HepG2 (cell line): ENCODE measurements at regions not wholly inside any gene's neighbourhood (a gene's known extent, or its start where the extent isn't known, plus 50 kb on each side); places are given as distances from the start of the nearest gene placed in this dataset.

Source experiments
- ATAC-seq: fragments of 200-7000 bp; cut with Tn5 transposase; 3 replicates; pipeline ENCODE4 v1.9.1; 2020; ENCODE audit warnings: mild to moderate bottlenecking, moderate library complexity
- BruUV-seq: library from RNA; stranded (reverse); fragments of 400-500 nt; replicated peaks from 2 replicates; lab custom pipeline; 2021; lab: Mats Ljungman, UMichigan
- CTCF ChIA-PET: fragments of 300-600 bp; formaldehyde crosslinking; extraction: SDS; loops from one replicate; lab custom pipeline; 2021; ENCODE audit warnings: low total read pairs, inconsistent platforms, low intra/inter-chr PET ratio; lab: Yijun Ruan, JAX
- POLR2A ChIA-PET: fragments of 350-600 bp; sonication (Branson Sonifier 250); formaldehyde crosslinking; loops from one replicate; lab custom pipeline; 2020; ENCODE audit warnings: antibody characterized with exemption, inconsistent platforms; lab: Yijun Ruan, JAX
- DNase-seq: peaks from one replicate; pipeline ENCODE4 v3.0.0-alpha.2; 2015; ENCODE audit warnings: low spot score
- FAIRE-seq: peaks from 3 replicates; lab custom pipeline; 2011; peaks lifted over from hg19 to GRCh38; lab: Jason Lieb, UNC
- H2AFZ ChIP-seq: one replicate; pipeline ENCODE4 v1.6.1; 2011; ENCODE audit warnings: low read length, inconsistent platforms
- H3K27ac ChIP-seq: fragments of 300-600 bp; 3 replicates; pipeline ENCODE4 v1.8.0; 2011; ENCODE audit warnings: mixed run types, mild to moderate bottlenecking, mixed read lengths, low read length, inconsistent platforms; ENCODE audit not compliant: insufficient read depth; ENCODE audit errors: extremely low read length
- H3K27me3 ChIP-seq, 2 experiments: fragments of 200-600 bp in 1 of 2; 2 replicates in 1 of 2; 3 replicates in 1 of 2; pipeline versions ENCODE4 v1.6.0 to v1.8.0; 2011; ENCODE audit warnings: low read length in 2 of 2, mild to moderate bottlenecking in 2 of 2, moderate library complexity in 2 of 2, inconsistent platforms in 1 of 2; ENCODE audit not compliant: insufficient read depth in 2 of 2, control insufficient read depth in 1 of 2
- H3K36me3 ChIP-seq, 2 experiments: fragments of 200-600 bp in 1 of 2; replicated peaks in 1 of 2; 2 replicates in 1 of 2; 3 replicates in 1 of 2; pipeline versions ENCODE4 v1.5.1 to v1.8.0; 2011; ENCODE audit warnings: low read length in 2 of 2, inconsistent platforms in 1 of 2; ENCODE audit not compliant: insufficient read depth in 2 of 2, control insufficient read depth in 1 of 2
- H3K4me1 ChIP-seq: 2 replicates; pipeline ENCODE4 v1.5.1; 2012; ENCODE audit warnings: low read length, inconsistent platforms; ENCODE audit not compliant: insufficient read depth
- H3K4me2 ChIP-seq: 2 replicates; pipeline ENCODE4 v1.6.0; 2011; ENCODE audit warnings: low read depth, low read length, inconsistent platforms
- H3K4me3 ChIP-seq, 3 experiments: fragments of 200-600 bp in 1 of 3; sonication (generic), shearing (Covaris generic) in 1 of 3; replicated peaks in 1 of 3; 2 replicates each; pipeline ENCODE4 v1.5.1; 2011 to 2016; ENCODE audit warnings: low read length in 3 of 3, inconsistent platforms in 2 of 3, low read depth in 2 of 3, mild to moderate bottlenecking in 2 of 3, control low read depth in 1 of 3, mixed read lengths in 1 of 3; ENCODE audit not compliant: insufficient read depth in 1 of 3
- H3K79me2 ChIP-seq: one replicate; pipeline ENCODE4 v1.6.1; 2011; ENCODE audit warnings: low read length, inconsistent platforms; ENCODE audit not compliant: insufficient read depth
- H3K9ac ChIP-seq: 2 replicates; pipeline ENCODE4 v1.6.0; 2011; ENCODE audit warnings: mild to moderate bottlenecking, low read depth, low read length, inconsistent platforms; ENCODE audit not compliant: insufficient read depth
- H3K9me3 ChIP-seq: 2 replicates; pipeline ENCODE4 v1.5.1; 2012; ENCODE audit warnings: mild to moderate bottlenecking, low read length
- H4K20me1 ChIP-seq: 2 replicates; pipeline ENCODE4 v1.6.0; 2011; ENCODE audit warnings: inconsistent platforms, mild to moderate bottlenecking, low read length, moderate library complexity; ENCODE audit not compliant: insufficient read depth
- ARID4A ChIP-seq: sonication (generic); formaldehyde crosslinking; IDR thresholded peaks from 2 replicates; pipeline ENCODE4 v1.5.0; 2020; ENCODE audit warnings: mild to moderate bottlenecking, missing genetic modification reagents, borderline replicate concordance
- DPF2 ChIP-seq: sonication (generic); formaldehyde crosslinking; IDR thresholded peaks from 2 replicates; pipeline ENCODE4 v1.4.0; 2020; ENCODE audit warnings: mild to moderate bottlenecking, low read depth, missing genetic modification reagents, borderline replicate concordance
- SMAD1 ChIP-seq: sonication (generic); formaldehyde crosslinking; IDR thresholded peaks from 2 replicates; pipeline ENCODE4 v1.4.0; 2020; ENCODE audit warnings: missing genetic modification reagents, low read depth, mild to moderate bottlenecking, borderline replicate concordance
- ZBTB25 ChIP-seq: IDR thresholded peaks from 2 replicates; pipeline ENCODE4 v1.6.1; 2018; ENCODE audit warnings: missing genetic modification reagents
- ZFP37 ChIP-seq: sonication (generic); formaldehyde crosslinking; IDR thresholded peaks from 2 replicates; pipeline ENCODE4 v1.4.0; 2020; ENCODE audit warnings: missing genetic modification reagents, borderline replicate concordance
- ZHX2 ChIP-seq, 2 experiments: sonication (generic) in 1 of 2; formaldehyde crosslinking in 1 of 2; IDR thresholded peaks; 2 replicates each; pipeline versions ENCODE4 v1.6.1 to v1.9.0; 2014 to 2022; ENCODE audit warnings: antibody characterized with exemption in 1 of 2, borderline replicate concordance in 1 of 2, inconsistent platforms in 1 of 2, low read depth in 1 of 2, missing genetic modification reagents in 1 of 2
- ZNF589 ChIP-seq: sonication (generic); formaldehyde crosslinking; conservative IDR thresholded peaks from 2 replicates; pipeline ENCODE4 v1.8.0; 2022; ENCODE audit warnings: mild to moderate bottlenecking, moderate library complexity, missing genetic modification reagents
- ZNF724P ChIP-seq: sonication (generic); formaldehyde crosslinking; IDR thresholded peaks from 2 replicates; pipeline ENCODE4 v1.8.0; 2022; ENCODE audit warnings: missing genetic modification reagents, borderline replicate concordance
- WGBS: methylation state at CpG from one replicate; pipeline ENCODE4 v1.1.6; 2017; ENCODE audit warnings: low lambda C conversion rate; 5-methylcytosine and 5-hydroxymethylcytosine counted together
- in situ Hi-C: cut with HindIII; loops from 2 replicates; pipeline ENCODE4 v1.10.0; 2017; ENCODE audit warnings: low pct_unique_long_range_greater_than_20kb; ENCODE audit not compliant: extremely low pct_ligation_motif_present
- intact Hi-C: fragments of 100-400 bp; cut with micrococcal nuclease; formaldehyde crosslinking; loops from one replicate; pipeline ENCODE4 v1.10.0; 2022; ENCODE audit not compliant: unreplicated experiment
- TF ChIP-seq, protein P1 (sequence below): sonication (generic); formaldehyde crosslinking; IDR thresholded peaks from 2 replicates; pipeline ENCODE4 v1.4.0; 2020; ENCODE audit warnings: missing genetic modification reagents, borderline replicate concordance

- no peak overlapping the region for H3K9ac ChIP-seq
- in situ Hi-C loops (no loop called here), intact Hi-C loops (no loop called here)
- H3K27me3 ChIP-seq: no peaks in the 10 kb centered on the region
- no peak overlapping the region for H3K27ac ChIP-seq
- no peaks in the 10 kb centered on the region for H3K4me1 ChIP-seq
- H2AFZ ChIP-seq: no peak overlapping the region
- CTCF ChIA-PET: no interaction called here
- no peaks in the 10 kb centered on the region for H3K36me3 ChIP-seq
- DNase-seq (no peak), ATAC-seq (no peak), FAIRE-seq (no peak)
- BruUV-seq: no TSS peak
- H3K4me2 ChIP-seq: no peak overlapping the region
- H3K4me3 ChIP-seq: no peak overlapping the region
- 38% methylated on average over 4 of the region's 4 CpGs for WGBS
- no peaks in the 10 kb centered on the region for H3K9me3 ChIP-seq
- POLR2A ChIA-PET: no interaction called here
- no peaks in the 10 kb centered on the region for H3K79me2 ChIP-seq
- H4K20me1 ChIP-seq: no peaks in the 10 kb centered on the region
- TF ChIP-seq, protein P1, sequence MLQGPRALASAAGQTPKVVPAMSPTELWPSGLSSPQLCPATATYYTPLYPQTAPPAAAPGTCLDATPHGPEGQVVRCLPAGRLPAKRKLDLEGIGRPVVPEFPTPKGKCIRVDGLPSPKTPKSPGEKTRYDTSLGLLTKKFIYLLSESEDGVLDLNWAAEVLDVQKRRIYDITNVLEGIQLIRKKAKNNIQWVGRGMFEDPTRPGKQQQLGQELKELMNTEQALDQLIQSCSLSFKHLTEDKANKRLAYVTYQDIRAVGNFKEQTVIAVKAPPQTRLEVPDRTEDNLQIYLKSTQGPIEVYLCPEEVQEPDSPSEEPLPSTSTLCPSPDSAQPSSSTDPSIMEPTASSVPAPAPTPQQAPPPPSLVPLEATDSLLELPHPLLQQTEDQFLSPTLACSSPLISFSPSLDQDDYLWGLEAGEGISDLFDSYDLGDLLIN (CRISPR knock-in tag): no peak
- TF ChIP-seq ZHX2 (IDR thresholded peaks at IDR 0.05; ENCODE audit: low read depth) (no peak), ZHX2 (CRISPR knock-in tag; IDR thresholded peaks at IDR 0.05; ENCODE audit: borderline replicate concordance) (no peak), ZFP37 (no peak), SMAD1 (no peak), ZNF724P (CRISPR knock-in tag) (no peak), ZBTB25 (no peak), ZNF589 (CRISPR knock-in tag) (no peak), DPF2 (no peak), ARID4A (CRISPR knock-in tag) (no peak)
Observed at GRCh38 chr6:62797190-62797589, 414.1 kb upstream of the FKBP1C start.
